ENCODE measurements at regions not wholly inside any gene's neighbourhood (a gene's known extent, or its start where the extent isn't known, plus 50 kb on each side); places are given as distances from the start of the nearest gene placed in this dataset.
A peak's percentile ranks its signal among the peaks of the same experiment; 100 is the strongest.

DNA sequence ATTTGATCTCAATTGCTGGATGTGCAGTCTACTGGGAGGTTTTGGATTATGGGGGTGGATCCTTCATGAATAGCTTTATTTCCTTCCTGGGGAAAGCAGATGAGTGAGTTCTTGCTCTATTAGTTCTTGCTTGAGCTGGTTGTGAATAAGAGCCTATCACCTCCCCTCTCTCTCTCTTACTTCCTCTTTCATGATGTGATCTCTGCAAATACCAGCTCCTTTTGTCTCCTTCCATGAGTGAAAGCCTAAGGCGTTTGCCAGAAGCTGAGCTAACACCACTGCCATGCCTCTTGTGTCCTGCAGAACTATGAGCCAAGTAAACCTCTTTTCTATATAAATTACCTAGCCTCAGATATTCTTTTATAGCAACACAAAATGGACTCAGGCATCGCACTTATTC is 302.7 kb downstream of the CCER1 start:
- Histone ChIP-seq H3K27ac (no peak overlapping the region), H3K4me3 (no peak overlapping the region), H3K9me3 (peaks cover 0 to 3% (median 2%) of the 10 kb centered on the region in 4 donors), H3K36me3 (no peaks in the 10 kb centered on the region), H3K27me3 (no peaks in the 10 kb centered on the region), H3K4me1 (no peaks in the 10 kb centered on the region)
- TF ChIP-seq, protein P1, sequence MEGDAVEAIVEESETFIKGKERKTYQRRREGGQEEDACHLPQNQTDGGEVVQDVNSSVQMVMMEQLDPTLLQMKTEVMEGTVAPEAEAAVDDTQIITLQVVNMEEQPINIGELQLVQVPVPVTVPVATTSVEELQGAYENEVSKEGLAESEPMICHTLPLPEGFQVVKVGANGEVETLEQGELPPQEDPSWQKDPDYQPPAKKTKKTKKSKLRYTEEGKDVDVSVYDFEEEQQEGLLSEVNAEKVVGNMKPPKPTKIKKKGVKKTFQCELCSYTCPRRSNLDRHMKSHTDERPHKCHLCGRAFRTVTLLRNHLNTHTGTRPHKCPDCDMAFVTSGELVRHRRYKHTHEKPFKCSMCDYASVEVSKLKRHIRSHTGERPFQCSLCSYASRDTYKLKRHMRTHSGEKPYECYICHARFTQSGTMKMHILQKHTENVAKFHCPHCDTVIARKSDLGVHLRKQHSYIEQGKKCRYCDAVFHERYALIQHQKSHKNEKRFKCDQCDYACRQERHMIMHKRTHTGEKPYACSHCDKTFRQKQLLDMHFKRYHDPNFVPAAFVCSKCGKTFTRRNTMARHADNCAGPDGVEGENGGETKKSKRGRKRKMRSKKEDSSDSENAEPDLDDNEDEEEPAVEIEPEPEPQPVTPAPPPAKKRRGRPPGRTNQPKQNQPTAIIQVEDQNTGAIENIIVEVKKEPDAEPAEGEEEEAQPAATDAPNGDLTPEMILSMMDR (IDR thresholded peaks at IDR 0.05): no peak
- no peak for TF ChIP-seq EP300 (IDR thresholded peaks at IDR 0.05)
- TF ChIP-seq POLR2A (IDR thresholded peaks at IDR 0.05): no peak
- no peak for TF ChIP-seq POLR2AphosphoS5 (IDR thresholded peaks at IDR 0.05)
- 58 to 74% (median 66%) methylated on average over 2 of the region's 2 CpGs for WGBS, 5 donors
- no peak for DNase-seq
- intact Hi-C loops (cut with DNase I; ENCODE audit: low total_unique reads): no loop called here

DNA sequence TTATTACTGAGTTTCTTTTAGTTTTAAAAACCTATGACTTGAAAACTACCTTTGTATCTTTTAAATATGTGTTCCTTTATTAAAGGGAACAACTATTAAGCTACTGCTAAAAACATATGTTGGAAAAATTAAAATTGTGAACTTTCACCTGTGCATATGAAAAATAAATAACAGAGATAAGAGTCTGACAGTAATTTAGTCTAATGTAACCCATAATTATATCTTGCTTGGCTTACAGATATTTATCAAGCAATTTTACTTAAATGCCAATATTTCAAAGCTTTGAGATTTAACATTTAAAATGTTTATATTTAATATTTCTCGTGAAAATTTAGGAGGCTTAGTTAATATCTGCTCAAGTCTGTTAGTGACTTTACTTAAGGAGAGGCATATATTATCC is 309.8 kb downstream of the CCER1 start:
- intact Hi-C loops (cut with DNase I; ENCODE audit: low total_unique reads): no loop called here
- H3K9me3 ChIP-seq: peaks cover 0 to 6% (median 2%) of the 10 kb centered on the region in 4 donors
- 64 to 91% (median 80%) methylated on average over 1 of the region's 1 CpG for WGBS, 5 donors
- H3K4me3 ChIP-seq: no peak overlapping the region
- H3K36me3 ChIP-seq: no peaks in the 10 kb centered on the region
- H3K27me3 ChIP-seq: no peaks in the 10 kb centered on the region
- no peak overlapping the region for H3K27ac ChIP-seq
- TF ChIP-seq EP300 (IDR thresholded peaks at IDR 0.05) (no peak), POLR2A (IDR thresholded peaks at IDR 0.05) (no peak), POLR2AphosphoS5 (IDR thresholded peaks at IDR 0.05) (no peak)
- TF ChIP-seq, protein P1 (IDR thresholded peaks at IDR 0.05): no peak
- H3K4me1 ChIP-seq: no peaks in the 10 kb centered on the region
- no peak for DNase-seq

DNA sequence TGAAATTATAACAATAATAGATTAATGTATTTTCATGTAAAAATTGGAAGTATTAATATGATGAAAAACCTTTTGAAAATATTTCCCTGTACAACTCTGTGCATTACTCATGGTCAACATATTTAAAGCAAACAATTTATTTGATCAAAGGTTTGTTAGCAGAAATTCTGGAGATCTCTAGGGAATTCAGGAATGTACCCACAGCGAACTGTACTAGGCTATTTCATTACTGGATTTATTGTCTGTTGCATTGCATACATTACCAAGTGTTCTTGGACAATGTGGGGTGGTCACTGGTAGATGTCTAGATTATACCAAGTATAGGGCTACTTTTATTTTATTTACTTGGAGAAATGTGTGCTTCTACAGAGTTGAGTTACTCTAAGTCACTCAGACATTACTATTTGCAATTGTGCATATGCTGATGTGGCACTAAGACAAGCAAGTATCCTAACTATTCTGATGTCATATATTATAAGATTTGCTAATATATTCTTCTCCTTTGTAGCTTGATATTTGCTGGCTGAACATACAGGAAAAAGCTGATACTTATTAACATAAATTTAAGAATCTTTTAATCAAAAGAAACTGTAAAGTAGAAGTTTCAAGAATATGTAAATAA is 323.3 kb downstream of the CCER1 start:
- DNase-seq: no peak
- Histone ChIP-seq H3K4me3 (no peak overlapping the region), H3K27ac (no peak overlapping the region), H3K9me3 (peaks cover 0 to 15% (median 7%) of the 10 kb centered on the region in 4 donors), H3K27me3 (no peaks in the 10 kb centered on the region), H3K36me3 (no peaks in the 10 kb centered on the region), H3K4me1 (no peaks in the 10 kb centered on the region)
- no peak for TF ChIP-seq EP300 (IDR thresholded peaks at IDR 0.05)
- TF ChIP-seq POLR2AphosphoS5 (IDR thresholded peaks at IDR 0.05): no peak
- no peak for TF ChIP-seq POLR2A (IDR thresholded peaks at IDR 0.05)
- TF ChIP-seq, protein P1 (IDR thresholded peaks at IDR 0.05): no peak
- WGBS, 5 donors: 0 to 30% (median 0%) methylated on average over 1 of the region's 1 CpG
- intact Hi-C loops (cut with DNase I; ENCODE audit: low total_unique reads): no loop called here

DNA sequence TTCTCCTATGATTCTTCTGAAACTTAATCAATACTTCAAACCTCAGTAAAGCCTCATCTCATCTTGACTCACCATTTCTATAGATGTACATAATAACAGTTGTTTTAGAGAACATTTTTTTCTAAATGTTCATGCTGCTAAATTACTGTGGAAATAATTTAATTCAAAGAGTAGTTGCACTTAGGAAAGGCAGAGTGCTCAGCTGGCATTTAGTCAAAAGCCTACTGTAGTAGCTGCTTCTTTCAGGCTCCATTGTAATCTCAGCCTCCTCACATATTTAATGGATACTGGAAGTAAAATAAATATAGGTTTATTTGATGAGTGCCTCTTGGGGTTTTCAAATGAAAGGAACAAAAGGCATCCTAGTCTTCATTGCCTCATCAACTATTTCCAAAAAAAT is 325.0 kb downstream of the CCER1 start:
- Histone ChIP-seq H3K4me1 (no peaks in the 10 kb centered on the region), H3K27me3 (no peaks in the 10 kb centered on the region), H3K27ac (no peak overlapping the region), H3K36me3 (no peaks in the 10 kb centered on the region), H3K4me3 (no peak overlapping the region), H3K9me3 (peaks cover 0 to 15% (median 7%) of the 10 kb centered on the region in 4 donors)
- no peak for TF ChIP-seq POLR2A (IDR thresholded peaks at IDR 0.05)
- TF ChIP-seq, protein P1 (IDR thresholded peaks at IDR 0.05): no peak
- peak in 1 of 2 donors; percentile 23 for DNase-seq
- intact Hi-C loops (cut with DNase I; ENCODE audit: low total_unique reads): no loop called here

Data from stomach (tissue), 8 donors.